Embryonic facial prominence (tissue), 1 donor: ENCODE measurements at regions not wholly inside any gene's neighbourhood (a gene's known extent, or its start where the extent isn't known, plus 50 kb on each side); places are given as distances from the start of the nearest gene placed in this dataset.
A peak's percentile ranks its signal among the peaks of the same experiment; 100 is the strongest.

Source experiments
- DNase-seq: peaks from one replicate; pipeline ENCODE4 v3.0.0-alpha.2; 2016; ENCODE audit errors: extremely low spot score

DNA sequence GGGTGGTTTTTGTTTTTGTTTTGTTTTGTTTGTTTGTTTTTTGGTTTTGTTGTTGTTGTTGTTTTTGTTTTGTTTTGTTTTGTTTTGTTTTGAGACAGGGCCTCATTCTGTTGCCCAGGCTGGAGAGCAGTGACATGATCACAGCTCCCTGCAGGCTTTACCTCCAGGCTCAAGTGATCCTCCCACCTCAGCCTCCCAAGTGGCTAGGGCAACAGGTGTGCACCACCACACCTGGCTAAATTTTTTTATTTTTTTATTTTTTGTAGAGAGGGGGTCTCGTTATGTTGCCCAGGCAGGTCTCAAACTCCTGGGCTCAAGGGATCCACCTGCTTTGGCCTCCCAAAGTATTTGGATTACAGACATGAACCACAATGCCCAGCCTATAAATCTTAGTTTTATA is 115.9 kb upstream of the NFE2L3 start:
- DNase-seq, result no peak

- no peak for DNase-seq
Observed at GRCh38 chr7:26038201-26038990, 113.6 kb upstream of the NFE2L3 start.

GRCh38 chr7:26040085-26040484 is 111.9 kb upstream of the NFE2L3 start:
- no peak for DNase-seq

GRCh38 chr7:26042237-26042636 is 109.8 kb upstream of the NFE2L3 start:
- DNase-seq, result no peak

DNA sequence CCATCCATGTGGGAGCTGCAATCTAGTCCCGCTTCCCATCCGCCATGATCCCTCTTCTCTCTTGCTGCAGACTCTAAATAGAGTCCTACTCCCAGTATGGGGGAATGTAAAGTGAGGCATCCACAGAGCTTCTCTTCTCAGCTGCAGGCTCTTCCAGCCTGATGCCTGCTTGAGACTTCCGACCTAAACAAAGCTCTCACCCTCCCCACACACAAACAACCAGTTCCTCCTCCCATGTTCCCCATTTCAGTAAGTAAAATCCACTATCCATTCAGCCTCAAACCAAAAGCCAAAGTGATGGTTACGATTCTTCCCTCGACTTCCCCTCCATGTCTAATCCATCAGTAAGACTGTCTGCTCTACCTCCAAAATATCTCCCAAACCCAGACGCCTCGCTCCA is 108.2 kb upstream of the NFE2L3 start:
- DNase-seq, result no peak

DNA sequence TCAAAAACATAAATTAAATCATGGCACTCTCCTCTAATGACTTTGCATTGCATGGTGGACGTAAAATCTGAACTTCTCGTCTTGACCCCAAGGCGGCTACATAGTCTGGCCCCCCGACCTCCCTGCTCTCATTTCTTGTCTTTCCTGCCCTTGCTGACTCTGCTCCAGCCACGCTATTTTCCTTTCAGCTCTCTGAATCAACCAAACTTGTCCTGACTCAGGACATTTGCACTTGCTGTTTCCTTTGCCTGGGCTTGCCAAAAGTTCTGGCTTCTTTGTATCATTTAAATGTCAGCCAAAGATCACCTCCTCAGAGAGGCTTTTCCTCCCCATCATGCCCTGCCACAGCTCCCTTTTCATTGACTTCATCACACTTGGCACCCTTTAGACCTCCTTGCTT is 107.7 kb upstream of the NFE2L3 start:
- DNase-seq, result no peak

- DNase-seq, result no peak
Observed at GRCh38 chr7:26046150-26046549, 105.8 kb upstream of the NFE2L3 start.

DNA sequence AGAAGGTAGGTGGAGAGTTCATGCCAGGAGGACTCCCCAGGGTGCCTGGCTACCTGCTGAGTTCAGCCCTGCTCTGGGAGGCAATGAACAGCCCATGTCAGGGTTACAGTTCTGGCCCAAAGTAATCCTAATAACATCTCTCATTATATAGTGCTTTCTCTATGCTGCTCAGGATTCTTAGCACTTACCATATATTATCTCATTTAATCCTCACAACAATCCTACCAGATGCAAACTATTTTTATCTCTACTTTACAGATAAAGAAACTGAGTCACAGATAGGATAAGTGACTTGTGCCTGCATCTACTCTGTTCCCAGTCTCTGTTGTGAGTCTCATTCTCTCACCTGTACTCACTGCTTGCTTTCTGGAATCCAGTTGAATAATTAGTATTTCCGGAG is 105.1 kb upstream of the NFE2L3 start:
- DNase-seq, result no peak

GRCh38 chr7:26048663-26049062 is 103.3 kb upstream of the NFE2L3 start:
- DNase-seq, result no peak

- no peak for DNase-seq
Observed at GRCh38 chr7:26049081-26049480, 102.9 kb upstream of the NFE2L3 start.

GRCh38 chr7:26051021-26051420 is 101.0 kb upstream of the NFE2L3 start:
- DNase-seq, result no peak

- DNase-seq, result no peak
Observed at GRCh38 chr7:26052706-26053105, 99.3 kb upstream of the NFE2L3 start.

GRCh38 chr7:26054386-26054785 is 97.6 kb upstream of the NFE2L3 start:
- no peak for DNase-seq

- DNase-seq, result no peak
Observed at GRCh38 chr7:26055241-26055640, 96.8 kb upstream of the NFE2L3 start.

- DNase-seq, result no peak
Observed at GRCh38 chr7:26060733-26061677, 91.0 kb upstream of the NFE2L3 start.

DNA sequence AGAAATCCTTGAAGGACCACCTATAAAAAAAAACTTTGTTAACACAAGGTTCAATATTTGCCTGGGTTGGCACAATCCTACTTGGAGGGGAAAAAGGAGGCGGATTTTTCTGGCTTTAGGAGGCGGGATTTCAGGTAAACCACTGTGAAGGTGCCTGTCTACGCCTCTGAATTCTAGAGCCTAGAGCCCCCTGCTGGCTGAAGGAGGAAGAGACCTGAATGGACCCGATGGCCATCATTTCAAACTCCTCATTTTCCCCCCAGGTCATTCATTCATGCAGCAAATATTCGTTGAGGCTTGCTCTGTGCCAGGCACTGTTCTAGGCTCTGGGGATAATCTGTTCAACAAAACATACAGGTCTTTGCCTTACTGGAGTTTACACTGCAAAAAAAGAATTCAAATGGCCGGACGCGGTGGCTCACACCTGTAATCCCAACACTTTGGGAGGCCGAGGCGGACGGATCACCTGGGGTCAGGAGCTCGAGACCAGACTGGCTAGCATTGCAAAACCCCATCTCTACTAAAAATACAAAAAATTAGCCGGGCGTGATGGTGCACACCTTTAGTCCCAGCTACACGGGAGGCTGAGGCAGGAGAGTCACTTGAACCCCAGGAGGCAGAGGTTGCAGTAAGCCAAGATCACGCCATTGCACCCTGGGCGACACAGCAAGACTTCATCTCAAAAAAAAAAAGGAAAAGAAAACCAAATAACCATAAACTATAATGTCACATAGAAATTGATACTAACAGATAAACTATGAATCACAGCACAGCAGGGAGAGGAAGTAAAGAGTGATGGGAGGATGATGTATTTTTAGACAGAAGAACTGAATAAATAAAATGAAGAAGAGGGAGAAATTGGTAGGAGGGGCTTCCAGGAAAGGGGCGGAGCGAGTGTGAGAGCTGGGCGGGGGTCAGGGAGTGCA is 90.1 kb upstream of the NFE2L3 start:
- DNase-seq, result peak; percentile 29

- no peak for DNase-seq
Observed at GRCh38 chr7:26065652-26066051, 86.3 kb upstream of the NFE2L3 start.

DNA sequence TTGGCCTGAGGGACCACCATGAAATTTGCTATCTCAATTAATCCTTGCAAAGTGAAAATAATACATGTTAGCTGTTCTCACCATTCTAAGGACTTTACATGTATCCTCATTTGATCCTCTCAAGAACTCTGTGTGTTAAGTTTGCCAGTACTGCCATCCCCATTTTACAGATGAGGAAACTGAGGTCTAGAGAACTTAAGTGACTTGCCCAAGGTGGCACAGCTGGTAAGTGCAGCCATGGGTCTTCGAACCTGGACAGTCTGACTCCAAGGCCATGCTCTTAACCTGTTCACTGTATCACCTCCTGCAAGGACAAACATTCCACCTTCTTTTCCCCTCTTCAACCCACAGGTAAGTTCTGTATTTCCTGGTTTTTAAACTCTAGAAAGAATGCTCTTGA is 85.3 kb upstream of the NFE2L3 start:
- DNase-seq, result no peak

GRCh38 chr7:26070290-26070689 is 81.7 kb upstream of the NFE2L3 start:
- DNase-seq, result no peak

- no peak for DNase-seq
Observed at GRCh38 chr7:26071622-26072456, 80.2 kb upstream of the NFE2L3 start.

DNA sequence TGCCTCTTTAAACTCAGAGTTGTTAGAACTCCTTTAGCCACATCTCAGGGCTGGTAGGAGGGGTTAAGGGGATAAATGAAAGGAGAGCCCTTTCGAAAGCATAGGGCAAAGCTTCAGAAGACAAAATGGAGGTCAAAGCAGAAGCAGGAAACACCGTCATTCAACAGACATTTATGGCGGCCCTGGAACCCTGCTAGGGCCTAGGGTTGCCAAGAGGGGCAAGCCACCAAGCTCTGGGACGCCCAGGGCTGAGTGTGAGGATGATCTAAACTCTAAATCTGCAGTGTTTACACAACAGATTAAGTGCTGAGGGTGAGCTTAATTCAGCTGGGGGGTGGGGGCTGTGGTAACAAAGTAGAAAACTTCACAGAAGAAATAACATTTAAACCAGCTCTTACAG is 79.0 kb upstream of the NFE2L3 start:
- DNase-seq, result no peak
